VCaP (cell line): ENCODE measurements at regions not wholly inside any gene's neighbourhood (a gene's known extent, or its start where the extent isn't known, plus 50 kb on each side); places are given as distances from the start of the nearest gene placed in this dataset.
A peak's percentile ranks its signal among the peaks of the same experiment; 100 is the strongest.
"Not testable (repeated sequence)": the region's sequence is repeated elsewhere in the genome, so short reads cannot be mapped to it uniquely, and the experiment has no call there.

Experiments
- H3K27ac ChIP-seq: fragments of 450-650 bp; 2 replicates; pipeline ENCODE4 v1.5.1; 2017
- TF ChIP-seq, protein P1 (sequence below): fragments of 450-650 bp; conservative IDR thresholded peaks from 2 replicates; pipeline ENCODE4 v1.5.1; 2017; ENCODE audit warnings: mild to moderate bottlenecking, moderate library complexity

DNA sequence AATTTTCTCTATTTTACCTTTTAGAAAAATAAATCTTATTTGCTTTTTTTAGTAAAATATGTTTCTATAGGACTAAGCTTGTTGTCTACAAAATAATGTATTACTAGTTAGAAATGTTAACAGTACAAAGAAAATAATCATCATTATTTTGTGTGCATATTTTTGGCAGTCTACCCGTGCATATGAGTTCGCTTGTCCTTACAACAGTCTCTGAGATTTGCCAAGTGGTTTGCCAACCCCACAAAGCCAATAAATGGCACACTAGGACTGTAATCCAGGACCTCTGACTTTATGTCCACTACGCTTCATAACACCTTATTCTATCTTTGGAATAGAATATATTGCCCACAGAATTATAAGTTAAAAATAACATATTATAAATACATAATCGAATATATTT lies 152.0 kb downstream of the KCNJ2 start:
- H3K27ac ChIP-seq = no peak overlapping the region
- TF ChIP-seq, protein P1, sequence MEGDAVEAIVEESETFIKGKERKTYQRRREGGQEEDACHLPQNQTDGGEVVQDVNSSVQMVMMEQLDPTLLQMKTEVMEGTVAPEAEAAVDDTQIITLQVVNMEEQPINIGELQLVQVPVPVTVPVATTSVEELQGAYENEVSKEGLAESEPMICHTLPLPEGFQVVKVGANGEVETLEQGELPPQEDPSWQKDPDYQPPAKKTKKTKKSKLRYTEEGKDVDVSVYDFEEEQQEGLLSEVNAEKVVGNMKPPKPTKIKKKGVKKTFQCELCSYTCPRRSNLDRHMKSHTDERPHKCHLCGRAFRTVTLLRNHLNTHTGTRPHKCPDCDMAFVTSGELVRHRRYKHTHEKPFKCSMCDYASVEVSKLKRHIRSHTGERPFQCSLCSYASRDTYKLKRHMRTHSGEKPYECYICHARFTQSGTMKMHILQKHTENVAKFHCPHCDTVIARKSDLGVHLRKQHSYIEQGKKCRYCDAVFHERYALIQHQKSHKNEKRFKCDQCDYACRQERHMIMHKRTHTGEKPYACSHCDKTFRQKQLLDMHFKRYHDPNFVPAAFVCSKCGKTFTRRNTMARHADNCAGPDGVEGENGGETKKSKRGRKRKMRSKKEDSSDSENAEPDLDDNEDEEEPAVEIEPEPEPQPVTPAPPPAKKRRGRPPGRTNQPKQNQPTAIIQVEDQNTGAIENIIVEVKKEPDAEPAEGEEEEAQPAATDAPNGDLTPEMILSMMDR = no peak

DNA sequence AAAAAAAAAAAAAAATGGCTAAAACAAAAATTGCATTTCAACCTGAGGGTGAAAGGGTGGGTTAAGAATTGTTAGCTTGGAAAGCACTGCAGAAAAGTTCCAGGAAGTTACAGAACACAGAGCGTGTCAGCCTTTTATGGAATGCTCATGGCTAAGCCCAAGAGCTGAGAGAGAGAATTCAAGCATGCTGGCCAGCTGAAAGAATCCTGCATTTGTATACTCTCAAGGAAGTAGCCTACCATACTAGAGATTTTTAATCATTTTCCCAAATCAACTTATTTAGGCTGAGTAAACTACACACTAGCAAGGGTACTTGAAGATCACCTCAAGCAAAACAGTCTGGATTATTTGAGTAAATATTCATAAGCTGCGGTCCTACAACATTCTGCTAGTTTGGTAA lies 153.9 kb downstream of the KCNJ2 start:
- H3K27ac ChIP-seq = no peak overlapping the region
- TF ChIP-seq, protein P1 = no peak

DNA sequence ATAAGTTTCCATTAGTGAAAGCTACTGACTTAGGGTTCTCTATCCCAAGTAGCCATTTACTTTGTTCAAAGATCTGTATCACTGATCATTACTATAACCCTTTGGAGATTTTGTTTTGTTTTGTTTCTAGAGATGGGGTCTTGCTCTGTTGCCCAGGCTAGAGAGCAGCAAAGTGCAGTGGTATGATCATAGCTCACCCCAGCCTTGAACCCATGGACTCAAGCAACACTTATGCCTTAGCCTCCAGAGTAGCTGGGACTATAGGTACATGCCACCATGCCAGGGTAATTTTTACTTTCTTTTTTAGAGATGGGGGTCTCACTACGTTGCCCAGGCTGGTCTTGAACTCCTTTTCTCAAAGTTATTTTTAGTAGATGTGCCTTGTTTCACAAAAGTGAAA lies 154.7 kb downstream of the KCNJ2 start:
- no peak overlapping the region for H3K27ac ChIP-seq
- TF ChIP-seq, protein P1 = no peak

DNA sequence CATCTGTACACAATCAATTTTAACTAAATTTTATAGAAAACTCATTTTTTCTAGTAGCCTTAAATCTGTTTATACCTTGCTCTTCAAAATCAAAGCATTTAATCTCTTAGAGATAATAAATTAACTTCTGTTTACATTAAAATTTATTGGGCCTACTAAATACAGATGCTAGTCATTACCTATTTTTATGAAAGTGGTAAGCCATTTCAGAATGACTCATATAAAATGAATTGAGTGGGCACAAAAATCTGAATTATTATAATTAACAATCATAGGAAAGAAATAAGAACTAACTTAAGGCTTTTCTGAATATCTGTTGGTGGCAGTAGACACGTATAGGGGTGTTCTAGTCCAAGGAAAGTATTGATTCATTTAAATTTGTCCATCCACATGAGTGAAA lies 157.9 kb downstream of the KCNJ2 start:
- TF ChIP-seq, protein P1 = no peak
- H3K27ac ChIP-seq = peak overlapping the region; percentile 21

DNA sequence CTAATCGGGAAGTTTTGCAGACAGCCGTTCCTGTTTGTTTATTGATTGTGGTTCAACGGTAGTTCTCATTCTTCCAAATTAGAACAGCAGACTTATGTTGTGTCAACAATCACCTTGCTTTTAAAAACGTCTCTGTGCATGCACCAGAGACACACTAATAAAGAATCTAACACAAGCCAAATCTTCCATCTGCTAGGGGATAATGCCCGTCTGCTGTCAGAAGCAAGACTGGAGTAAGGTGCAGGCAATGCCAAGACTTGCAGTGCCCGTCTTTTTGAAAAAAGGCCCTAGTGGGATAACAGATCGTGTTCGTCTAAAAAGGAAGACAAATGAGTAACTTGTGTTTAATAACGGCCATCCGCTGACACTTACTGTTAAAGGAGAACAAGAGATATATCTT lies 158.4 kb downstream of the KCNJ2 start:
- TF ChIP-seq, protein P1 = no peak
- peak overlapping the region; percentile 21 for H3K27ac ChIP-seq

DNA sequence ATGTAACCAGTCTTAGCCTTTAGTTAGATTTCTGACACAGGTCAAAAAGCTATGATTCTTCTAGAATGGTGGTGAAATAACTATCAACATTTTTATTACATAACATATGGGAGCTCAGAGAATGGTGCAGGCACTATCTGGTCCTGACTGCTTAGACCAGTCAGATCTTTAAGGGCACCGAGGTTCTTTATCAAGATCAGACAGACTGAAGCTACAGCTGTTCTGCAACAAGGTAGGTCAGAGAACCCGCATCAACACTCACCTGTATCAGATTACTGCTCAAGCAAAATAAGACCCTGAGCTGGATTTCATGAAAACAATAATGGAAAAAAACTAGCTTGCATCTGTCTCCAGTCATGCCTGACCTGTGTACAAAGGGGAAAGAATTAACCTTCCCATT lies 160.4 kb downstream of the KCNJ2 start:
- H3K27ac ChIP-seq = no peak overlapping the region
- TF ChIP-seq, protein P1 = no peak

DNA sequence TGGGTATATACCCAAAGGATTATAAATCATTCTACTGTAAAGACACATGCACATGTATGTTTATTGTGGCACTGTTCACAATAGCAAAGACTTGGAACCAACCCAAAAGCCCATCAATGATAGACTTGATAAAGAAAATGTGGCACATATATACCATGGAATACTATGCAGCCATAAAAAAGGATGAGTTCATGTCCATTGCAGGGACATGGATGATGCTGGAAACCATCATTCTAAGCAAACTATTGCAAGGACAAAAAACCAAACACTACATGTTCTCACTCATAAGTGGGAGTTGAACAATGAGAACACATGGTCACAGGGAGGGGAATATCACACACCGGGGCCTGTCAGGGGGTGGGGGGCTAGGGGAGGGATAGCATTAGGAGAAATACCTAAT lies 161.7 kb downstream of the KCNJ2 start:
- H3K27ac ChIP-seq = not testable (repeated sequence)

DNA sequence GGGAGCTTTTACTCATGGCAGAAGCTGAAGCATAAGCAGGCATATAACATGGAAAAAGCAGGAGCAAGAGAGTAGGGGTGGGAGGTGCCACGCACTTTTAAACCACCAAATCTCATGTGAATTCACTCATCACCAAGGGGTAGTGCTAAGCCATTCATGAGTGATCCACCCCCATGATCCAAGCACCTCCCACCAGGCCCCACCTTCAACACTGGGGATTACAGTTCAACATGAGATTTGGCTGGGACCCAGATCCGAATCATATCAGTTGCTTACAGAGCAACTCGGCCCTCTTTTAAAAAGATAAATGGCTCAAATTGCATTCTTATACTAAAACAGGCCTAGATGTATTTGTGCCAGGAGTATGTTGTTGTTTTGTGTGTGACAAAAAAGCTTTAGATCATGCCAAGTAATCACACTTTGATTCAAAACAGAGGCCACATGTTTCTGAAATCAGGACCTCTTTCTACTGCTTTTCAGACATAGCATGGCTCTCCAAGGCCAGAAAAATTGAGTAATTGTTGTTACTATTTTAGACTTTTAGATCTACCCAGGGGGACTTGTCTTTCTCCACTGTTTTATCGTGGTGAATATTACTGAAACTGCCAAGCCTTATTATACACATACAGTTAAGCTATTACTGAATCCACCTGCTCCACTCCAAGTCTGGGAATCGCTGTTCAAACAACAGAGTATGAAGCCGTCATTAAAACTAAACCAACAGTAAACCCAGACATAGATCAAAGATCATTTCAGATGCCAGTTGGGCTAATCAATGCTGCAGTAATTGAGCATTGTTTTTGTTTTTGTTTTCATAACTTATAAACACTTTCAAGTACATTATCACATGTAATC lies 163.3 kb downstream of the KCNJ2 start:
- H3K27ac ChIP-seq = no peak overlapping the region
- TF ChIP-seq, protein P1 = no peak
